ENCODE measurements at regions not wholly inside any gene's neighbourhood (a gene's known extent, or its start where the extent isn't known, plus 50 kb on each side); places are given as distances from the start of the nearest gene placed in this dataset.
"Not testable (repeated sequence)": the region's sequence is repeated elsewhere in the genome, so short reads cannot be mapped to it uniquely, and the experiment has no call there.

GRCh38 chr20:11172881-11173280 lies 499.1 kb upstream of the JAG1 start:
- no peak for DNase-seq

- DNase-seq: no peak
These were observed 500.1 kb upstream of the JAG1 start for GRCh38 chr20:11173916-11174315.

- no peak for DNase-seq
These were observed 501.1 kb upstream of the JAG1 start for GRCh38 chr20:11174861-11175260.

- DNase-seq: no peak
These were observed 502.6 kb upstream of the JAG1 start for GRCh38 chr20:11176431-11176830.

- DNase-seq: no peak
These were observed 505.3 kb upstream of the JAG1 start for GRCh38 chr20:11178946-11179654.

- no peak for DNase-seq
These were observed 506.4 kb upstream of the JAG1 start for GRCh38 chr20:11180186-11180585.

- not testable (repeated sequence) for DNase-seq
These were observed 507.3 kb upstream of the JAG1 start for GRCh38 chr20:11181129-11181528.

GRCh38 chr20:11181966-11182365 lies 508.2 kb upstream of the JAG1 start:
- no peak for DNase-seq

- peak in 1 of 51 donors; percentile 7 for DNase-seq
These were observed 508.9 kb upstream of the JAG1 start for GRCh38 chr20:11182720-11183119.

- no peak for DNase-seq
These were observed 512.7 kb upstream of the JAG1 start for GRCh38 chr20:11186301-11187008.

GRCh38 chr20:11188843-11189603 lies 515.2 kb upstream of the JAG1 start:
- DNase-seq: no peak

GRCh38 chr20:11190741-11191140 lies 516.9 kb upstream of the JAG1 start:
- DNase-seq: no peak

- DNase-seq: no peak
These were observed 518.3 kb upstream of the JAG1 start for GRCh38 chr20:11192106-11192505.

- no peak for DNase-seq
These were observed 519.4 kb upstream of the JAG1 start for GRCh38 chr20:11193241-11193640.

GRCh38 chr20:11195169-11195568 lies 521.4 kb upstream of the JAG1 start:
- no peak for DNase-seq

- DNase-seq: no peak
These were observed 522.2 kb upstream of the JAG1 start for GRCh38 chr20:11195899-11196558.

- no peak for DNase-seq
These were observed 524.1 kb upstream of the JAG1 start for GRCh38 chr20:11197851-11198250.

GRCh38 chr20:11200423-11200822 lies 526.6 kb upstream of the JAG1 start:
- DNase-seq: no peak

- DNase-seq: peak in 19 of 51 donors; percentile 0 to 50 (median 21)
These were observed 531.3 kb upstream of the JAG1 start for GRCh38 chr20:11204926-11205768.

GRCh38 chr20:11205769-11206362 lies 532.1 kb upstream of the JAG1 start:
- no peak for DNase-seq
